CD4-positive, alpha-beta T cell treated with Interleukin-17A for 1 hour (primary cell): ENCODE measurements at regions not wholly inside any gene's neighbourhood (a gene's known extent, or its start where the extent isn't known, plus 50 kb on each side); places are given as distances from the start of the nearest gene placed in this dataset.
"Not testable (repeated sequence)": the region's sequence is repeated elsewhere in the genome, so short reads cannot be mapped to it uniquely, and the experiment has no call there.

ENCODE experiments used
- DNase-seq: peaks from one replicate; pipeline ENCODE4 v3.0.0-alpha.2; 2020

DNA sequence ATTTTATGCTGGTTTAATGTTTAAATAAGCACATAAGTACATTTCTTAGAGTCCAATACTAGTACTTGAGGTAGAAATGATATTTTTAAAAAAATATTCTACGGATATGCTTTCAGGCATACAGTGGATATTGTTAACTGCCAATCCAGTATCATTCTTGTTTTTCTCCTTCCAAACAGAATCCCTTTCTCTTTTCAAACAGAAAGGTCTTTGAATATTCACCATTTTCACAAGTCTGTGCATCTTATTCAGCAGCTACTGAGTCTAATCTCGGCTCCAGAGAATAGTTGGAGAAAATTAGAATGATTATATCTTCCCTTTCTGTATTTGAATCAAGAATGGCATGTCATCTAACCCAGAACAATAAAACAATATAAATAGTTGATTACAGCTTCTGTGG, 174.5 kb downstream of the GOLGA6L6 start:
- DNase-seq, result no peak

DNA sequence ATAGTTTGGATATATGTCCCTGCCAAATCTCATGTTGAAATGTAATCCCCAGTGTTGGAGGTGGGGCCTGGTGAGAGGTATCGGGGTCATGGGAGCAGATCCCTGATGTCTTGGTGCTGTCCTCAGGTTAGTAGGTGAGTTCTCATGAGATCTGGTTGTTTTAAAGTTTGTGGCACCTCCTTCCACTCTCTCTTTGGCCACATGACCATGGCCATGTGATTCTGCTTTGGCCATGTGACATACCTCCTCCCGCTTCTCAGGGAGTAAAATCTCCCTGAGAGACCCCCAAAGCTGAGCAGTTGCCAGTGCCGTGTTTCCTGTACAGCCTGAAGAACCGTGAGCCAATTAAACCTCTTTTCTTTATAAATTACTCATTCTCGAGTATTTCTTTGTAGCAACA, 178.0 kb downstream of the GOLGA6L6 start:
- not testable (repeated sequence) for DNase-seq

DNA sequence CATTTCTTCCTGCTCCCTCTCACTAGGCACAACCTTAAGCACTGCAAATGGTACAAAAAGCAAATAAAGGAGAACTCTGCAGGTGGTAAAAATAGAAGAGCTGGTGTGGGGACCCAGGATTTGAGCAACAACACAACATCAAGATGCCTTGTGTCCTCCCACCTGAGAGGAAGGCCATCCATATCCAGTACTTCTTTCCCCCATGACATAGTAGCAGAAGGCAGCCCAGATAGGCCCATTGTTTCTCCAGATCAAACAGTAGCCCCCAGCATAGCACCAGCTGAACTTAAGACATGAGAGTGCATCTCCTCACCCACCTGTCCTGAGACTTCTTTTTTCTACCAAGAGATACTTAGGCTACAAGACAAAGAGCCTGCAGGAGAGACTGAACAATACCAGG, 180.5 kb downstream of the GOLGA6L6 start:
- no peak for DNase-seq

DNA sequence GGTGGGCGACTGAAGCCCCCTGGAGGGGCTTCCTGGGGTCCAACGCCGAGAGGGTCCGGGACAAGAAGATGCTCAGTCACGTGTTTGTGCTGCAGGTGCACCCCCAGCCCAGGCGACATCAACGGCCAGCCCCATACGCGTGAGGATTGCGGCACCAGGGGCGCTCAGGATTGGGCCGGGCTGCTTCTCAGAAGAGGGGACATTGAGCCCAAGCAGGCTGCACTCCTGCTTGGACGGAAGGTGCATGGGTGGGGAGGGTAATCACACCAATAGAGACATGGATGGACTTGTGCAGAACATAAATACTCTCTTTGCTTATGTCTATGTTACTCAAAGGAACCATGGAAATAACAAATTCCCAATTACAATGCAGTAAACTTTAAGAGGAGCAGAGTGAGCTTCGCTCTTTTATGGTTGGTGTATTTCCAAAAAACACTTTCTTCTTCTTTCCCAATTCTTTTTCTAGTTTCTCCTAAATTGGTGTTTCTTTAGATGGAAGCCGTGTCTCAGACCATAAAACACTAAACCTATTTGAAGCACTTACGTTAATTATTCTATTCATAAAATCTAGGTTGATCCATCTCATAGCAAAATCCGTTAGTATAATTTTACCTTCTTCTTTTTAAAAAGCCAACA, 182.7 kb downstream of the GOLGA6L6 start:
- DNase-seq, result no peak

DNA sequence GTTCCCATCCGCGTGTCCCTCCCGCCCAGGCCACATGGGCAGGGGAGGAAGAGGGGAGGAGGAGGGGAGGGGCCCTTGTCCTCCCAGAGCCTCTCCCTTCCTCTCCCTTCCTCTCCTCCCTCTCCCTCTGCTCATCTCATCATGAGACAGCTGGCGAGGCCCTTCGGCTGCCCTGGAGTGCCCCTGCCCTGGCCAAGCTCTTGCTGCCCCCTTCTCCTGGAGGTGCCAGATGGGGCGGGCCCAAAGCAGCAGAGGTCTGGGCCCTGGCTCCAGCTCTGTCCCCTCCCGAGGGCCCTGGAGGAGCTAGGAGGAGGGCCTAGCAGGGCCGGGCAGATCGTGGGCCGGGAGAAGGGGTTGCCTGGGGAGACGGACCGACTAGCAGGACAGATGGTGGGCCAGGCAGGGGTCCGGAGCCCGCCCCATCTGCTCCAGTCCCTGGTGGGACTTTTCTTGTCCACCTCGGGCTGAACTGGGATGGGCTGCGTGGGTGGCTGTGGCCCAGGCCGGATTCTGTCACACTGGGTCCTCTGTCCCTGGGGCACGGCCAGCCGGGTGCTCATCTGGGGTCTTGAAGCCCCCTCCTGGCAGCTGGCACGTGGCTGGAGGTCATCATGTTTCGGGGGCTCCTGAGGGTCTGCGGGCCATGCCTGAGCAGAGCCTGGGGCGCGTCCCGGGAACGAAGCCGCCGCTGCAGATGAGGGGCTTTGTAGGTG, 183.4 kb downstream of the GOLGA6L6 start:
- DNase-seq, result no peak

DNA sequence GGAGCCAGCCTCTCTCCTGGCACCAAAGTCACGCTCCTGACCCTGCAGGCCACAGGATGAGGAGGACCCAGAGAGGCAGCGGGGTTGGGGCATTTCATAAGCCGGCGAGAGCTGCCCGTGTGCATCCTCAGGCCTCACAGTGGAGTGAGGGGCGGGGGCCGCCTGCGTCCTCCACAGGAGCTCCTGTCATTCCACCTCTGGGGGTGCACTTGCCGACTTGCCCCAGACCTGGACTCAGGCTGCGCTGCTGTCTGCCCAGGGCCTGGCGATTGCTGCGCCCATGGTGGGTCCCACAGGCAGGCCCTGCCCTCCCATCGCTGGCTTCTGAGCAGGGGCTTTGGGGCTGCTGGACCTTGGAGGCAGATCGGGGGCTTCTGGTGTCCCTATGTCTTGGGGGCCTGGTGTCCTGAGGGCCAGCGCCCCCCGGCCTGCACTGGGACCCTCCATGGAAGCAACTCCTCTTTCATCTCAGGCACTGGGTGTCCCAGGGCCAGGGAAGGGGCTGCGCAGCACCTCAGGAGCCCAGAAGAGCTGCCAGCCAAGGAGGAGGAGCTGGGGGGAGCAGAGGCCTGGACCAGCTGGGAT, 184.0 kb downstream of the GOLGA6L6 start:
- DNase-seq, result no peak

DNA sequence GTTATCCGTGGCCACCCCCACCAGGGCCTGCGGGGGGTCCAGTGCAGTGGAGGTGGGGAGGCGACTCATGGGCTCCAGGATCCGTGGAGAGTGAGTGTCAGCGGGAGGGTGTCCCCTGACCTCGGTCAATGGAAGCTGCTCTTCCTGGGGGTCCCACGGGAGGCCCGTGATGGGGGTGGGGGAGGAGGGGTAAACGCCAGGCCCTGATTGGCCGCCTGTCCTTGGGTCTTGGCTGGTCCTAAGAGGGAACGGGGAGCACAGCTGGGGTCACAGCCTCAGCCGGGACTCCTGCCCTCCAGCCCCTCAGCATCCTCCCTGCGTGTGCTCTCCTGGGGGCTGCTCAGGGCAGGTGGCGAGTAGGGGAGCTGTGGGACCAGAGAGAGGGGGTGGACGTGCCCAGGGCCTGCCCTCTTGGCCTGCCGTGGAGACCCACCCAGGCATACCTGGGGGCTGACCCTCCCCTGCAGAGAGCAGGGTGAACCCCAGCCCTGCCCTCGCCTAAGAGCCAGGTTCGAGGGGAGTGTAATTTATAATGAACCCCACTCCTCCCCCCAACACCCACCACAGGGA, 184.6 kb downstream of the GOLGA6L6 start:
- no peak for DNase-seq

DNA sequence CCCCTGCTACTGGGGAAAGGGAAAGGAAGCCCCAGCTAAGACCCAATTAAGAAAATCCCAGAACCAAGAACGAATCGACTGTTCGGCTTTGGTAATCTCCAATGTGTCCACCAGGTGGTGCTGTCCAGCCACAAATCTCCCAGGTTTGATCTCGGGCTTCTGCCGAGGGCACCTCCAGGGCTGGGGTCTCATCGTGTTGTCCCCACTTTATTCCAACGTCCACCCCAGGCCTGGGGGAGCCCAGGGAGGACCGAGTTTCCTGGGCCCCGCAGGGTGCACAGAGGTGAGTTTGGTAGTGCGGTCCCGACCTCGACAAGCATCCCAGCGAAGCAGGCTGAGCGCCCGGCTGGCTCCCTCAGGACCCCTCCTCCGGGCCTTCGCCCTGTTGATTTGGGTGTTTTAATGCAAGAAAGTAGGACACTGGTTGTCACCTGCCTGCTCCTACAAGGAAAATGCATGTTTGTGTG, 185.1 kb downstream of the GOLGA6L6 start:
- DNase-seq, result peak; percentile 76

DNA sequence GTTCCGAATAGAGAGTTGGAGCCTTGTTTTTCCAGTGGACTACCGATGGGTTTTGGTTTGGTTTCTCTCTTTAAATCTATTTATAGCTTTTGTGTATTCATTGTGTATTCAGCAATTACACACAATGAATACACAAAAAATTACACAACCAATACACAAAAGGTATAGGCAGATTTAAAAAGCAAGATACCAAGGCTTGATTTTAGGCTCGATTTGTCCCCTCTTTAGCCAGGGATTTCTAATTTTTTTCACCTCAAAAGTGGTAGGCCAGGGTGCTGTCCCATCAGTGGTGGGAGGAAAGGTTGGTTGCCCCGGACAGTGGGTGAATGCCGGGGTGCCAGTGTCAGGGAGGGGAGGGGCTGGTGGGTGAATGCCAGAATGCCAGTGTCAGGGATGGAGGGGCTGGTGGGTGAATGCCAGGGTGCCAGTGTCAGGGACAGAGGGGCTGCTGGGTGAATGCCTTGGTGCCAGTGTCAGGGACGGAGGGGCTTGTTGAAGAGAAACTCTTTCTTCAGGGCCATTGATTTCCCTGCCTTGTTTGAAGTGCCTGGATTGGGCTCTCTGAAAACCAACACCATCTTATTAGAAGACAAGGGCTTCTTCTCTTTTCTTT, 186.2 kb downstream of the GOLGA6L6 start:
- DNase-seq, result no peak

DNA sequence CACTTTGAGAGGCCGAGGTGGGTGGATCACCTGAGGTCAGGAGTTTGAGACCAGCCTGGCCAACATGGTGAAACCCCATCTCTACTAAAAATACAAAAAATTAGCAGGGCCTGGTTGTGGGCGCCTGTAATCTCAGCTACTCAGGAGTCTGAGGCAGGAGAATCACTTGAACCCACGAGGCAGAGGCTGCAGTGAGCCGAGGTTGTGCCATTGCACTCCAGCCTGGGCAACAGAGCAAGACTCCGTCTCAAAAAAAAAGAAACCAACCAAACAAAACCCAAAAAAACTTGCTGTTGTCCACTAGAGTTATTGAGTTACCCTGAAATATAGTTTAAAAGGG, 186.7 kb downstream of the GOLGA6L6 start:
- DNase-seq, result not testable (repeated sequence)

DNA sequence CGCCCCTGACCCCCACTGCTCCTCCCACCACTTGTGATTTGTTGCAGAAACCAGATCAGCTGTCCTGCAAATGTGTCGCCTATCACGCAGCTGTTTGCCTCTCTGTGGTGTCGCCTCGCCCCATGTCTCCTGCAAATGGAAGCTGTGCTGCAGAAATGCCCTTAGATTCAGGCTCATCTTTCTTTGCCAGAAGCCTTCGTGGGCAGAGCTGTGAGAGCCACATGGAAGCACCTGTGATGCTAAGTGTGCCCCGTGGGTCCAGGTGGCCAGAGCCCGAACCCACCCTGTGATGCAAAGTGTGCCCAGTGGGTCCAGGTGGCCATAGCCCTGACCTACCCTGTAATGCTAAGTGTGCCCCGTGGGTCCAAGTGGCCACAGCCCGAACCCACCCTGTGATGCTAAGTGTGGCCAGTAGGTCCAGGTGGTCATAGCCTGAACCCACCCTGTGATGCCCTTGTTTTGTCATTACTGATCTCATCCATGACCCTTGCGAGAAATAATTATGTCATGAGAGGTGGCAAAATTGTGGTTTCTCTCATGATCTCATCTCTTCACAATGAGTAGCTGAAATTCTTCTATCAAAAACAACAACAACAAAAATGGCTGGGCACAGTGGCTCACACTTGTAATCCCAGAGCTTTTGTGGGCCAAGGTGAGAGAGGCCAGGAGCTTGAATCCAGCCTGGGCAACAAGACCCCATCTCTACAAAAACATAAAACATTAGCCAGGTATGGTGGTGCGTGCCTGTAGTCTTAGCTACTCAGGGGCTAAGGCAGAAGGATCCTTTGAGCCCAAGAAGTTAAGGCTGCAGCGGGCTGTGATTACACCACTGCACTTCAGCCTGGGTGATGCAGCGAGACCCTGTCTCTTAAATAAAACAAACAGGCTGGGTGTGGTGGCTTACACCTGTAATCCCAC, 187.4 kb downstream of the GOLGA6L6 start:
- DNase-seq, result peak; percentile 13

DNA sequence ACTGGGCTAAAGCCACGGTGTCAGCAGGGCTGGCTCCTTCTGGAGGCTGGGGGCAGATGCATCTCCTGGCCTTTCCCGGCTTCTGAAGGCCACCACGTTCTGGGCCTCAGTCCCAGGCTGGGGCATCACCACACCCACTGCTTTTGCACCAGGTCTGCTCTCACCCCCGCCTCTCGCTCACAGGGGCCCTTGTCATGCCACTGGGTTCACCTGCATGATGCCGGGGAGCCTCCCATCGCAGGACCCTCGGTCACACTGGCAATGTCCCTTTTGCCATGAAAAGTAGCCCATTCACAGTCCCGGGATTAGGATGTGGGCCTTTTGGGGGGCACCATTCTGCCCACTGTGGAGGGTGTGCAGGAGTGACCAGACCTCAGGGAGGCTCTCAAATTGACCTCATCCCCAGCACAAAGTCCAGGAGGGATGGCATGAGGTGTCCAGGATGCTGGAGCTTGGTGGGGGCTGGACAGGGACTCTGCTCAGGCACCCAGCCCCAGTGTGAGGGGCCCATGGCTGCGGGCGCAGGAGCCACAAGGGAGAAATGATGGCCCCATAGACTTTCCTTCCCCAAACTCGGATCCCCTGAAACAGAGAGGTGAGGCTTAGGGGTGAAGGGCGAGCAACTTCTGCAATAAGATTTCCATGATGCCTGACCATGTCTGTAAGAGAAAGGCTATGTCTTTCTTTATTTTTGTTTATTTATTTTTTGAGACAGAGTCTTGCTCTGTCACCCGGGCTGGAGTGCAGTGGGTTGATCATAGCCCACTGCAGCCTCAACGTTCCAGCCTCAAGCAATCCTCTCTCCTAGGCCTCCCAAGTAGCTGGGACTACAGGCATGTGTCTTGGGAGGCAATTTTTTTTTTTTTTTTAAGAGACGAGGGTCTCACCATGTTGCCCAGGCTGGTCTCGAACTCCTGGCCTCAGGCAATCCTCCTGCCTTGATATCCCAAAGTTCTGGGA, 189.1 kb downstream of the GOLGA6L6 start:
- DNase-seq, result no peak

DNA sequence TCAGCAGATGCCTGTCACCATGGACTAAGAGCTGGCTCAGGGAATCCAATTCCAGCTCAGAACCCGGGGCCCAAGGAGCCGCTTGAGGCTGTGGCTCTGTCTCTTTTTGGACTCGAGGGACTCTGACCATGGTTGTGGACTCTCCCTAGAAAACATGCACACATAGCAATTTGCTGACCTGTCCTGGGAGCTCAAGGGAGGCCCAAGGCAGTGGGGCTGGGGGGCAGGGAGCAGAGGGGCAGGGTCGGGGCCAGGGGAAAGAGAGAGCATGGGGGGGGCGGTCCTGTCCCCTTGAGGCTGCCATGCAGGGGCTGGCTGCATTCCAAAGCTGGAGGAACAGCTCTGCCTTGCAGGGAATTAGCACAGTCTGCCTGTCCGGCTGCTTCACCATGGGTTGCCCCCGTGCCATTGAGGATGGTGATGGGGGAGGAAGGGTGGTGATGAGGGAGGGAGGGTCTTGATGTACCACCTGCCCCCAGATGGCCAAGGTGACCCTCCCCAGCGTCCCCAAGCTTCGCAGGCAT, 190.1 kb downstream of the GOLGA6L6 start:
- no peak for DNase-seq

DNA sequence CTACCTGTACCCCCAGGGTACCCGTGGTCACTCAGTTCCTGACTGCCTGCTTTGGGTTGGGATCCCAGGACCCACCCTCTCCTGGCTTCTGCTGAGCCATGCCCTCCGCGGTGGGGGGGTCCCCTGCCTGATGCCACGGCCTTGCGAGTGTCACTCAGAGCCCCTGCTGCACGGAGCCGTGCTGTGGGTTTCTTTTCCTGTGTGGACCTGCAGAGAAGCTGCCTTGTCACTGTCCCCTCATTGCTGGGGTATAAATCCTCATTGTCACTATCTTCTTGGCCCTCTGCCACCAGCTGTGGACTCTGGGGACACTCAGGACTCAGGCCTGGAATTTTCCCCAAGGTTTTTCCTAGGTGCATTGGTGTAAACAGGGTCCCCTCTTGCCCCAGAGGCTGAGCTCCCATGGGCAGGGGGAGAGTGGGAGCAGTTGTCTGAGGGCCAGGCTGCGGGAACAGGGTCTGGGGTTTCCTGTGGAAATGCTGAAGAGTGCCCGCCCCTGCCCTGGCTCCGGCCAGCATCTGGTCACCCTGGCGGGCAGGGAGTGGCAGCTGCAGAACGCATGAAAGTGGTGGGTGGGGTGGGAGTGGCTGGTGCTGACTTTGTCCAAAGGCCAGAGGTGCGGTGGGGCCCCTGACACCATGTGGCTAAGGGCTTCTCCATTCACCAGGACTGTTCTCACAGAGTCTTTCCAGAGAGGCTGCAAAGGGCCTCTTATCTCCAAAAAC, 191.7 kb downstream of the GOLGA6L6 start:
- no peak for DNase-seq

DNA sequence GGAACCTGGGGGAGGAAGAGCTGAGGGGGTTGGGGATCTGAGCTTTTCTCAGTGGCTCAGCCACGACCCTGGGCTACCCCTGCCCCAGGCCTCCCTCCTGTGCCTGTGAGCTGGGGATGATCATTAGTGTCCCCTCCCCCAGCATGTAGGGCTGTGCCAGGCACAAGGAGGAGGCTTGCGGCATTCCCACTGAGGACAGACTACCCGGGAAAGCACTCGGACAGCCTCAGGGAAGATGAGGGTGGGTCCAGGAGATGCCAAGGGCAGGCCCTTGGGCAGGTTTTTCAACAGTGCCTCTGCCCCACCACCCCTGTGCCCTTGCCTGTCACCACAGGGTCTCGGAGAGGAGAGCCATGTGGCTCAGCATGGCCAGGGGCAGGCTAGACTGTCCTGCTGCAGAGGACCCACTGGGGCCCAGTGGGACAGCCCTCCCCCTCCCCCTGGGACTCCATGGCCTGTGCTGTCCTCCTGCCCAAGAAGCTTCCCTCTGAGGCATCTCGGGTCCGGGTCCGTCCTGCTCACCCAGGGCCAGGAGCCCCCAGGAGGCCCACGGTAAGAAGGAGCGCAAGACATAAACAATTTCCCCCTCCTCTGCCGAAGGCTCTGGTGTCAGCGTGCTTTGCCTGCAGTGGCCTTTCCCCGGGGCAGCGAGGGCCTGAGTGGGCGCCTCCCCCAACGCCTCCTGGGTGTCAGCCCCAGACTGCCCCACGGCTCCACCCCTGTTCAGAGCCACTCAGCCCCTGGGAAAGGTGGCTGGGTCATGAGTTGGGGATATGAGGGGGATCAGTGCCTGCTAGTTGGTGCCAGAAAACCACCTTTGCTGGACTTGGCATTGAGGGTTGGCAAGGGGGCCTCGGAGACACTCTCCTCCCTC, 192.5 kb downstream of the GOLGA6L6 start:
- DNase-seq, result no peak

DNA sequence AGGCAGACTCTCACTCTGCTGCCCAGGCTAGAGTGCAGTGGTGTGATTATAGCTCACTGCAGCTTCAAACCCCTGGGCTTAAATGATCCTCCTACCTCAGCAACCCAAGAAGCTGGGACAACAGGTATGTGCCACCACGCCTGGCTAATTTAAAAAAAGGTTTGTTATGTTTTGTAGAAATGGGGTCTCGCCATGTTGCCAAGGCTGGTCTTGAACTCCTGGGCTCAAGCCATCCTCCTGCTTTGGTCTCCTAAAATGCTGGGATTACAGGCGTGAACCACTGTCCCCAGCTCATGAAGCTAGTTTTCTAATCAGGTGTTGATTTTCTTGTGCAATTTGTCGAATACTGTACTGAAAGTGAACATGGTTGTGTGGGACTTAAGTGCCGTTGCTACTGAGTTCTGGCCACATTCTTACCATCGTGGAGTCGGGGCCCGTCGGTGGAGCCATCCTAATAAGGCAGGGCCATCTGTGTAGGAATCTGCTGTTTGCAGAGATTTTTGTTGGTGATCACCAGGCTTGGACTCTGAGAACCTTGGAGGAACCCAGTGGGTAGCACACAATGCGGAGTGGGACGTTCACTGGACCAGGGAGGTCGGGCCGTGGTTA, 193.2 kb downstream of the GOLGA6L6 start:
- no peak for DNase-seq

DNA sequence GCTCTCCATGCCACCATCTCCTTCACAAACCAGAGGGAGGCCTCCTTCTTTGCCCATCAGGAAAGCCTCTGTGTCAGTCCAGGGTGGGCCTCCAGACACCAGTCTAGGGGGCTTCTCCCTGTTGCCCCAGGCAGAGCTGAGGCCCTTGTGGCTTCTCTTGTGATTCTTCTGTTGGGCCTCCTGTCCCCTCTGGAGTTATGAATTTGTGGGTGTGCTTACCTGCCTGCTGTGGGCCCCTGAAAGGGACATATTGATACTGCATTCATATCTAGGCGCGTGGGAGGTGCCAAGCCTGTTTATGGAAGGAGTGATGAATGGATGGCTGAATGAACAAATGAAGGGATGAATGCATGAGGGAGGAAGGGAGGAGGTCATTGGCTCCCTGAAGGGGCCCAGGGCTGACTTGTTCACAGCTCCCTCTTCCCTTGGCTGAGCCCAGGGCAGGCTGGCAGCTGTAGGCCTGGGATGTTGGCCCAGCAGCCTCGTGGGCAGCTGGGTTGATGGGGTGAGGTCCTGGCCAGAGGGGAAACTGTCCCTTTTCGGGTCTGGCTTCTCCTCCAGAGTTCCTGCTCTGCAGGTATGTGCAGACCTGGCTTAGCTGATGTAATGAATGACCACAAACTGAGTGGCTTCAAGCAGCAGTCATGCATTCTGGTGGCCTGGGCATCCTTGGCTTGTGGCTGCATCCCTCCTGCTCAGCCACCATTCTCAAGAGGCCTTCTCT, 195.4 kb downstream of the GOLGA6L6 start:
- DNase-seq, result no peak

DNA sequence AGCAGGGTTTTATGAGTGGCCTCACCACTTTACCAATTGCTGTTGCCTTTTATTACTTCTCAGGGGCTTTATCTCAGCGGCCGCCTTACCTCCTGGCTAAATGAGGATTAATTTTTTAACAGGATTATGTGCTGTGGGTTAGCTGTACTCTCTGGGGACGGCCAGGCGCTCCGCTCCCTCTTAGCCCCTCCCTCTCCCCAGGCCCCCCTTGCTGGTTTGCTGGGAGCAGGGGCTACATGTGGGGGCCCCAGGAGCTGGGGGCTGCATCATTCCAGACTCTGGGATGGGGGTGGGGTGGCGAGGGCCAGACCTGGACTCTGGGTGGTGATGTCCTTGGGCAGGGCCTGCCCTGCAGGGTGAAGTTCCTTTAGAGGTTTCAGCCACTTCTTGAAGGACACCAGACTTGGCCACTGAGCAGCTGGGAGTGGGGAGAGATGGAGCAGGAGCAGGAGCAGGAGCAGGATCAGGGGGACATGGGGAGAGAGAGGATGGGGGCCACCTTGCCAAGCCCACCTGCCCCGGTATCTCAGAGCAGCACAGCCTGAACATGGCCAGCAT, 196.1 kb downstream of the GOLGA6L6 start:
- DNase-seq, result no peak
